ENCODE measurements at regions not wholly inside any gene's neighbourhood (a gene's known extent, or its start where the extent isn't known, plus 50 kb on each side); places are given as distances from the start of the nearest gene placed in this dataset.

GRCh38 chr5:133827830-133828229, 140.6 kb downstream of the C5orf15 start:
- DNase-seq = no peak

DNA sequence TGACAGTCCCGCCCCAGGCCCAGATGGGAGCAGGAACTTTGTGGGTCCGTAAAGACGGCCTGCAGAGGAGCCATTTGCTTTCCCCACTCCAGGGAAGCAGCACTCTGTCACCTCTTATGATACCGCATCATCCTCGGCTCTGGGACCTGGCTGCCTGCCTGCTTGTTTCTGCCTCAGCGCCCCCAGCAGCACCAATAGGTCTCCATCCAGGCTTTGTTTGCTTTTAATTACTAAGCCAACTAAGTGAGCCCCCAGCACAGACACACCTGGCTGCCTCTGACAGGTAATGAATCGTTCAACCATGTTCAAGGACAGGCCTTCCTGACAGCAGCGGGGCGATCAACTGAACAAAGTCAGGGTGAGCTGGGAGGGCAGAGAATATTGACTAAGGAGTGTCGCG, 141.4 kb downstream of the C5orf15 start:
- no peak for DNase-seq

- no peak for DNase-seq
Observed at GRCh38 chr5:133825631-133826289, 142.7 kb downstream of the C5orf15 start.

- no peak for DNase-seq
Observed at GRCh38 chr5:133824661-133825254, 143.7 kb downstream of the C5orf15 start.

DNA sequence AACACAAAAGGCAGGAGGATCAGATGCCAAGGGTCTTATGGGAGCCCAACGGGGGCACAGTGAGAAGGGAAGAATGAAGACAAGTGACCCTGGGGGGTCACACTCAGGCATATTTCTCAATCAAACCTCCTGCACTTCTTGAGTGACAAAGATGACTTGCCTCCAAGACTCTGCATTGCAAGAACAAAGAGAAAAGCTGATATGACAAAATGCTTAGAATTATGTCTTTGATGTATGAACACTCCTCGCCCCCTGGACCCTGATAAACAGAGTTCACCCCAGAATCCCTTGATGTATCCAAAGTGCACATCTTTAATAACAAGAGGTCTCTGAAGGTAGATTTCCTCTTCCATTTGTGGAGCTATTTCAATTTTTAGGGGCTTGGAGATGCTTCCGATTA, 146.5 kb downstream of the C5orf15 start:
- DNase-seq = no peak

- peak; percentile 29 for DNase-seq
Observed at GRCh38 chr5:133821311-133821741, 147.1 kb downstream of the C5orf15 start.

GRCh38 chr5:133820507-133820906, 147.9 kb downstream of the C5orf15 start:
- no peak for DNase-seq

- peak; percentile 5 for DNase-seq
Observed at GRCh38 chr5:133819977-133820471, 148.4 kb downstream of the C5orf15 start.

GRCh38 chr5:133818869-133819600, 149.4 kb downstream of the C5orf15 start:
- peak; percentile 28 for DNase-seq

GRCh38 chr5:133818031-133818431, 150.4 kb downstream of the C5orf15 start:
- DNase-seq = no peak

- no peak for DNase-seq
Observed at GRCh38 chr5:133817456-133817855, 151.0 kb downstream of the C5orf15 start.

GRCh38 chr5:133816791-133817190, 151.6 kb downstream of the C5orf15 start:
- DNase-seq = no peak

DNA sequence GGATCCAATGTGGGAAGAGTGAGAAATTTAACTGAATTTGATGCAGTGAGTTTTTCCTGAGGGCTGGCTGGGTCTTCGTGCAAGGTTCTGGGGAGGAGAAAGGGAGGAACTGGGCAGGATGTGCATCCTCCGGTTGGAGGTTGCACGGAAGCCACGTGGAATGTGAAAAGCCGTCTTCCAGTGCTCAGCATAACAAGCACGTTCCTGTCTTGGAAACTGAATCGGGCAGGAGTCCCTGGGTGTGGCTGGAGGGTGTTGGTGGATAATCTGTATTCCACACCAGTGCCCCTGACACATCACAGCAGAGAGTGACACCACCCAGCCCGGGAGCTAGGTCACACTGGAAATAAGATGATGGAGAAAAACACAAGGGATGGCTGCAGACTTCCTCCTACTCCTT, 154.3 kb downstream of the C5orf15 start:
- DNase-seq = no peak

GRCh38 chr5:133811168-133811567, 157.3 kb downstream of the C5orf15 start:
- DNase-seq = no peak

DNA sequence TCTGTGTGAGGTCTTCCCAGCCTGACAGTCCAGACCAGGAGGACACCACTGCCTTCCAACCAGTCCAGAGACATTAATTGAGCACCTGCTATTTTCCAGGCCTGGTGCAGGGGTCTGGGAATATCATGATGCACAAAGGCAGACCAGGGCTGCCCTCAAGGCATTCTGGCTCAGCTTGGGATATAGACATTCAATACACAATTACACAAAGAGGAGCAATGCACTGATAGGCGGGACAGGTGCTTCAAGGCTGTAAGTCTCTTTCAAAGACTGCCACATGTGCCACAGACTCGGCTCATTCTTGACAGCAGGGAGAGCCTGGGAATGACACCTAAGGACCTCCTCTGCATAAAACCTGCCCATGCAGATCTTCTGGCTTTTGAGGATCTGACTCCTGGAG, 158.6 kb downstream of the C5orf15 start:
- DNase-seq = no peak

GRCh38 chr5:133807348-133807747, 161.1 kb downstream of the C5orf15 start:
- no peak for DNase-seq

DNA sequence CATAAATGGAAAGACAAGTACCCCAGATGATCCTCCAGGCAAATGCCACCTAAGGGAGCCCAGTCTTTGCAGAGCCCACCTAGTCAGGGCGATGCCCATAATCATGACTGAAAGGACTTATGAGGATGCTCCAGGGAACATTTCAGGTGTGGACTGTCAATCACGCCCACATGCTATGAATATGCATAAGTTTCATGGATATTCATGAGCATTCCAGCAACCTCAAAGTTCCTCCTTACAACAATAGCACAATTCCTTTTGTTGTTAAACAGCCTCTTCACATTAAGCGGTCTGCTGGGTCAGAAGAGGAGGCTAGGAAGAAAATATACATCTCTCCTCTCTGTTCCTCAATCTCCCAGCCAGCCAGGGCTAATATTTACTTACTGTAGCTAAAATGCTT, 161.6 kb downstream of the C5orf15 start:
- DNase-seq = no peak

DNA sequence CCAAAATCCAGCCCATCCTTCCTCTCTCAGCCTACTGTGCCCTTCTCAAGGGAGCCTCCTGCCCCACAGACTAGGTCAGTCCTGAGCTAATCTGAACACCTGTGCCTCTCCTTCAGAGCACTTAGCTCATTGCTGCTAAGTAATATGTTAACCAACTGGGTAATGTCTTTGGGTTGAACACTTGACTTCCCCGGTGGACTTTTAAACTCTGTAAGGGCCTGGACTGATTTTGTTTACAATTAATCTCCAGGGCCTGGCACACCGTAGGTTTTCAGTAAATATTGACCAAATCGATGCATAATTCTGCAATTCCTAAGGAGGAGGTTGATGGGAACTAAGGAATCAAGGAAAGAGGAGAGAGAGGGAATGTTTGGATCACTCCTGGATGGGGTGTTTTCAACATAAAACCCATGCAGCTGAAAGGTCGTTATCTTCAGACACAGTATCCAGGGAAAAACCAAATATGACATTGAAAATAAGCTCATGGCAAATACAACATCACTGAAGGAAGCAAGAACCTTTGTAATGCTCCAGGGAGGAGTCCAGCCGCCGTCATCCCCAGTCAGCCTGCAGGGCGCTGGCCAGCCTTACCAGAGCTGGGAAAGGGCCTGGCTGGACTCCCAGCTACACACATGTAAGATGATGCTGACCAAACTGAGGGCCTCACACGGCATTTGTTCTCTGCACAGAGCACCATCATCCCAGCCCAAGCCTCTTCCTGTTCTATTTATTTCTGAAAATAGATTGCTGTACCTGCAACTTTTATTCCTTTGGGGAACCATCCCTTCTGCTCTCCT, 166.3 kb downstream of the C5orf15 start:
- DNase-seq = no peak

DNA sequence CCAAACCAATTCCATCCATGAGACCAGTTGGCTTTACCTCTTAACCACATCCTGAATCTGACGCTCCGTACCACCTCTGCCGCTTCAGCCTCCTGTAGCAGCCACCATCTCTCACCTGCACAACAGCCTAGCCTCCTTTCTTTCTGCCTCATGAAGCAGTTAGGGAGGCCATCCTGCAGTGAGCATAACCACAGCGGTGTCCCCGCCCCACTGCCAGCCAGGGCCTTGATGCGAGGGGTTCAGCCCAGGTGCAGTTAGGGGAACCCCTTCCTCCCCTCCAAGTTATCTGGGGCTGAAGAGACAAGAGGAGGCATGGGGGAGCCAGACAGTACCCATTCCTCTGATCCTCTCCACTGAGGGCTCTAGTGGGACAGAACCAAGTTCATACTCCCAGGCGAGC, 167.0 kb downstream of the C5orf15 start:
- no peak for DNase-seq

DNA sequence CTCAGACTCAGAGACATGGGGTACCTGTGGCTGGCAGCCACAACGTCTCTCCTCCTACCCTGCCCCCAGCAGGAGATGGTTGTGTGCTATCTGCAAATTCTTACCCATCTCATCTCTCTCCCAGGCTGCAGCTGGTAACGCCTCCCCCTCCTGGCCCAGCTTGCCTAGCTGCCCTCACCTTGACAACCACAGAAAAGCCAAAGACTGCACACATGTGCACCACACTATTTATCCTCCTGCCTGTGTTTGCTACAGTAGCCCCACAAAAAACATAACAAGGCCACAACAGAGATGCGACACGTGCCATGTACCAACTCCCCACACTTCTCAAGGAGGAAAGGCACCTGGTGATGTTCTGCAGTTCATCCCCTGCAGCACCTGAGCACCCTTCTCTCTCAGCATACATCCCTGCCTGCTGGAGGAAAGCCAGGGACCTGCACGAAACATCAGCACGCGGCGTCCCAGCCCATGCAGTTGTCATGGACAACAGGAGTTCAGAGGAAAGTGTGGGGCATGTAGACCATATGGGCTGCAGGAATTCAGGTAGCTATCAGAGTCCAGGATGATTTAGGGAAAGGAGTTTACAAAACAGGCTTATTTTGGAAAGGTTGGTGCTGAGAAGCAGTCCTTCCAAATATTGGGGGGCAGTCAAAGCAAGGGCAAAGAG, 168.7 kb downstream of the C5orf15 start:
- DNase-seq = no peak

GRCh38 chr5:133797167-133797566, 171.3 kb downstream of the C5orf15 start:
- no peak for DNase-seq

- DNase-seq = no peak
Observed at GRCh38 chr5:133796186-133796585, 172.2 kb downstream of the C5orf15 start.

Measured in suppressor macrophage treated with lipopolysaccharide for 4 hours (primary cell).